MM.1S (cell line): ENCODE measurements at regions not wholly inside any gene's neighbourhood (a gene's known extent, or its start where the extent isn't known, plus 50 kb on each side); places are given as distances from the start of the nearest gene placed in this dataset.

Experiments used
- DNase-seq: peaks from one replicate; pipeline ENCODE4 v3.0.0-alpha.2; 2015
- H2AFZ ChIP-seq: fragments of 300-600 bp; sonication (generic); 2 replicates; pipeline ENCODE4 v1.6.0; 2016; ENCODE audit warnings: antibody characterized with exemption, low read length
- H3F3A ChIP-seq: fragments of 300-600 bp; sonication (generic); 2 replicates; pipeline ENCODE4 v1.6.1; 2016; ENCODE audit warnings: mild to moderate bottlenecking, antibody characterized with exemption, low read length, moderate library complexity, mixed read lengths; ENCODE audit not compliant: insufficient read depth
- H3K27ac ChIP-seq: fragments of 300-600 bp; sonication (generic); 2 replicates; pipeline ENCODE4 v1.5.1; 2016; ENCODE audit warnings: mild to moderate bottlenecking, low read length
- H3K27me3 ChIP-seq: fragments of 300-600 bp; sonication (generic); replicated peaks from 2 replicates; pipeline ENCODE4 v1.6.0; 2016; ENCODE audit warnings: low read length; ENCODE audit not compliant: insufficient read depth
- H3K36me3 ChIP-seq: fragments of 300-600 bp; sonication (generic); replicated peaks from 2 replicates; pipeline ENCODE4 v1.6.1; 2016; ENCODE audit warnings: mild to moderate bottlenecking, low read length, mixed read lengths; ENCODE audit not compliant: insufficient read depth
- H3K4me1 ChIP-seq: fragments of 300-600 bp; sonication (generic); 2 replicates; pipeline ENCODE4 v1.6.1; 2016; ENCODE audit warnings: low read length, mixed read lengths
- H3K4me2 ChIP-seq: fragments of 300-600 bp; sonication (generic); 2 replicates; pipeline ENCODE4 v1.6.0; 2016; ENCODE audit warnings: low read depth, low read length
- H3K4me3 ChIP-seq: fragments of 300-600 bp; sonication (generic); 2 replicates; pipeline ENCODE4 v1.5.1; 2016; ENCODE audit warnings: low read length, mixed read lengths
- H3K79me2 ChIP-seq: fragments of 300-600 bp; sonication (generic); 2 replicates; pipeline ENCODE4 v1.6.1; 2016; ENCODE audit warnings: mixed run types, low read length, mixed read lengths
- H3K9ac ChIP-seq: fragments of 300-600 bp; sonication (generic); 2 replicates; pipeline ENCODE4 v1.6.1; 2016; ENCODE audit warnings: low read length, mixed read lengths
- H3K9me2 ChIP-seq: fragments of 300-600 bp; sonication (generic); replicated peaks from 2 replicates; pipeline ENCODE4 v1.6.1; 2016; ENCODE audit warnings: mild to moderate bottlenecking, low read length, mixed read lengths; ENCODE audit not compliant: insufficient read depth
- H3K9me3 ChIP-seq: fragments of 300-600 bp; sonication (generic); replicated peaks from 2 replicates; pipeline ENCODE4 v1.6.1; 2016; ENCODE audit warnings: mild to moderate bottlenecking, low read length, mixed read lengths; ENCODE audit not compliant: insufficient read depth
- H4K20me1 ChIP-seq: fragments of 300-600 bp; sonication (generic); 2 replicates; pipeline ENCODE4 v1.6.1; 2016; ENCODE audit warnings: mild to moderate bottlenecking, low read length, moderate library complexity, mixed read lengths; ENCODE audit not compliant: insufficient read depth
- CTCF ChIP-seq: fragments of 300-600 bp; sonication (generic); IDR thresholded peaks from 2 replicates; pipeline ENCODE4 v1.5.1; 2016; ENCODE audit warnings: antibody characterized with exemption, low read length, mixed read lengths
- EZH2 ChIP-seq: fragments of 300-600 bp; sonication (generic); optimal IDR thresholded peaks from 2 replicates; pipeline ENCODE3; 2017; ENCODE audit warnings: low read depth, mild to moderate bottlenecking, antibody characterized with exemption, low read length, mixed read lengths
- EZH2phosphoT487 ChIP-seq: fragments of 300-600 bp; sonication (generic); IDR thresholded peaks from 2 replicates; pipeline ENCODE4 v1.6.1; 2018; ENCODE audit warnings: antibody characterized with exemption, low read length

GRCh38 chr3:3240986-3241385 lies 61.5 kb upstream of the CRBN start:
- no peak for DNase-seq
- no peak overlapping the region for H2AFZ ChIP-seq
- no peaks in the 10 kb centered on the region for H3K4me1 ChIP-seq
- no peaks in the 10 kb centered on the region for H3K9me3 ChIP-seq
- no peaks in the 10 kb centered on the region for H4K20me1 ChIP-seq
- H3K27me3 ChIP-seq, result no peaks in the 10 kb centered on the region
- no peak overlapping the region for H3K9ac ChIP-seq
- no peaks in the 10 kb centered on the region for H3K9me2 ChIP-seq
- H3K36me3 ChIP-seq, result no peaks in the 10 kb centered on the region
- H3K27ac ChIP-seq, result no peak overlapping the region
- no peak overlapping the region for H3K4me3 ChIP-seq
- H3K4me2 ChIP-seq, result no peak overlapping the region
- TF ChIP-seq CTCF (no peak), EZH2 (no peak), EZH2phosphoT487 (no peak)
- no peaks in the 10 kb centered on the region for H3K79me2 ChIP-seq
- H3F3A ChIP-seq, result no peaks in the 10 kb centered on the region

GRCh38 chr3:3237979-3238378 lies 58.5 kb upstream of the CRBN start:
- no peaks in the 10 kb centered on the region for H3F3A ChIP-seq
- no peaks in the 10 kb centered on the region for H3K36me3 ChIP-seq
- H3K27ac ChIP-seq, result no peak overlapping the region
- H3K4me1 ChIP-seq, result no peaks in the 10 kb centered on the region
- no peaks in the 10 kb centered on the region for H3K79me2 ChIP-seq
- TF ChIP-seq EZH2 (no peak), EZH2phosphoT487 (no peak), CTCF (no peak)
- no peaks in the 10 kb centered on the region for H3K27me3 ChIP-seq
- no peak overlapping the region for H3K4me2 ChIP-seq
- H3K9ac ChIP-seq, result no peak overlapping the region
- no peaks in the 10 kb centered on the region for H3K9me2 ChIP-seq
- H3K4me3 ChIP-seq, result no peak overlapping the region
- H3K9me3 ChIP-seq, result no peaks in the 10 kb centered on the region
- DNase-seq, result no peak
- no peak overlapping the region for H2AFZ ChIP-seq
- H4K20me1 ChIP-seq, result no peaks in the 10 kb centered on the region

GRCh38 chr3:3232251-3232650 lies 52.8 kb upstream of the CRBN start:
- no peaks in the 10 kb centered on the region for H3K9me3 ChIP-seq
- H3K9me2 ChIP-seq, result no peaks in the 10 kb centered on the region
- no peak overlapping the region for H3K27ac ChIP-seq
- no peaks in the 10 kb centered on the region for H4K20me1 ChIP-seq
- no peaks in the 10 kb centered on the region for H3K79me2 ChIP-seq
- H3F3A ChIP-seq, result no peaks in the 10 kb centered on the region
- H3K4me1 ChIP-seq, result no peaks in the 10 kb centered on the region
- no peak overlapping the region for H3K9ac ChIP-seq
- no peak for DNase-seq
- H3K4me2 ChIP-seq, result no peak overlapping the region
- H3K4me3 ChIP-seq, result no peak overlapping the region
- no peak for TF ChIP-seq EZH2
- TF ChIP-seq CTCF, result no peak
- no peak for TF ChIP-seq EZH2phosphoT487
- H2AFZ ChIP-seq, result no peak overlapping the region
- no peaks in the 10 kb centered on the region for H3K27me3 ChIP-seq
- no peaks in the 10 kb centered on the region for H3K36me3 ChIP-seq
